ENCODE measurements at regions not wholly inside any gene's neighbourhood (a gene's known extent, or its start where the extent isn't known, plus 50 kb on each side); places are given as distances from the start of the nearest gene placed in this dataset.

DNA sequence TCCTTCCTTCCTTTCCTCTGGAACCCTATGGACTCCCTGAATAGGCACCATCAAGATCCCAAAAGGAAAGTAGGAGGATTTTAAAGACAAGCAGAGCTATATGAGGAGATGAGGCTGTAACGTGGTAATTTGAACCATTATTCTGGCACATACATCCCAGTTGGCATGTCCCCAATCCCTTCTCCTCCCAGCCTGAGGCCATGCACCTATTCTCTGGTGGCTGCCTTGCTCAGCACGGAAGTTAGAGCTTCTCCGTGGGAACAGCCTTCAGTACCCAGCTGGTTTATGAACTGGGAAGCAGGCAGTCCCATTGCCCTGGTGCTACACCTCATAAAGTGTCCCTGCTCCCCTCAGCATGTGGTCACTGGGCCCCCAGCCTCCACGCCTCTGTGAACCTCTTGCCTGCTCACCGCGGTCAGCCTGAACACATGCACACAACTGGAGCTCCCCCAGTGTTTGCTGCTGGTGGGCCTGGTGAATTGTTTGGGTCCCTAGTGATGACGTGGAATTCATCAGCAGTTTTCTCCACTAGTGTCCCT is 139.9 kb upstream of the PLET1 start:
- Histone ChIP-seq H4K91ac (ENCODE audit: low read depth, low read length, poor library complexity) (no peak overlapping the region), H2BK5ac (ENCODE audit: low read length) (no peak overlapping the region), H3K4ac (ENCODE audit: low read length) (no peak overlapping the region), H3K9me3 (replicated peaks in 1 of 2; ENCODE audit: control insufficient read depth in 2 of 2, insufficient read depth in 1 of 2, low read depth in 1 of 2, low read length in 2 of 2) (no peaks in the 10 kb centered on the region), H3K9ac (ENCODE audit: low read depth, low read length, poor library complexity) (no peak overlapping the region), H2BK120ac (ENCODE audit: low read depth, low read length) (no peak overlapping the region), H3K27ac (replicated peaks; ENCODE audit: low read length) (no peak overlapping the region), H3K4me3 (ENCODE audit: low read length in 2 of 2) (no peak overlapping the region), H2AFZ (ENCODE audit: low read length) (no peak overlapping the region), H2BK12ac (ENCODE audit: low read length) (no peak overlapping the region), H3K14ac (ENCODE audit: low read length) (no peak overlapping the region), H3K4me2 (ENCODE audit: insufficient read depth, low read length, poor library complexity, severe bottlenecking) (no peak overlapping the region), H3K79me1 (ENCODE audit: low read depth, low read length) (no peaks in the 10 kb centered on the region), H3K18ac (ENCODE audit: low read length) (peak overlapping the region; percentile 23), H3K23ac (ENCODE audit: low read depth, low read length, poor library complexity) (no peak overlapping the region), H2AK5ac (ENCODE audit: low read depth, low read length) (no peak overlapping the region), H3K36me3 (replicated peaks in 1 of 2; ENCODE audit: control insufficient read depth in 2 of 2, insufficient read depth in 2 of 2, low read length in 2 of 2) (peaks cover 0 to 1% of the 10 kb centered on the region in 2 donors), H4K8ac (ENCODE audit: low read depth, low read length) (no peak overlapping the region), H2BK15ac (ENCODE audit: low read length) (no peak overlapping the region), H3K4me1 (ENCODE audit: control insufficient read depth in 2 of 2, insufficient read depth in 1 of 2, low read depth in 1 of 2, low read length in 2 of 2) (peaks cover 0 to 2% of the 10 kb centered on the region in 2 donors), H3K27me3 (ENCODE audit: control insufficient read depth in 3 of 3, insufficient read depth in 3 of 3, low read depth in 1 of 3, low read length in 3 of 3) (no peaks in the 10 kb centered on the region)
- DNase-seq (ENCODE audit: low spot score), result no peak
- no CpG with 5 or more reads among the region's 7 CpGs for WGBS, 2 donors (ENCODE audit: extremely low coverage in 2 of 2, insufficient read length in 2 of 2, insufficient replicate concordance in 1 of 2)

- Histone ChIP-seq H3K36me3 (replicated peaks in 1 of 2; ENCODE audit: control insufficient read depth in 2 of 2, insufficient read depth in 2 of 2, low read length in 2 of 2) (peaks cover 0 to 1% of the 10 kb centered on the region in 2 donors), H3K4me3 (ENCODE audit: low read length in 2 of 2) (no peak overlapping the region), H3K27me3 (ENCODE audit: control insufficient read depth in 3 of 3, insufficient read depth in 3 of 3, low read depth in 1 of 3, low read length in 3 of 3) (no peaks in the 10 kb centered on the region), H3K4ac (ENCODE audit: low read length) (no peak overlapping the region), H2BK120ac (ENCODE audit: low read depth, low read length) (no peak overlapping the region), H2BK12ac (ENCODE audit: low read length) (no peak overlapping the region), H3K18ac (ENCODE audit: low read length) (no peak overlapping the region), H2BK15ac (ENCODE audit: low read length) (no peak overlapping the region), H2AFZ (ENCODE audit: low read length) (no peak overlapping the region), H4K8ac (ENCODE audit: low read depth, low read length) (no peak overlapping the region), H4K91ac (ENCODE audit: low read depth, low read length, poor library complexity) (no peak overlapping the region), H2BK5ac (ENCODE audit: low read length) (no peak overlapping the region), H3K9ac (ENCODE audit: low read depth, low read length, poor library complexity) (no peak overlapping the region), H3K4me2 (ENCODE audit: insufficient read depth, low read length, poor library complexity, severe bottlenecking) (no peak overlapping the region), H2AK5ac (ENCODE audit: low read depth, low read length) (no peak overlapping the region), H3K27ac (replicated peaks; ENCODE audit: low read length) (no peak overlapping the region), H3K14ac (ENCODE audit: low read length) (no peak overlapping the region), H3K79me1 (ENCODE audit: low read depth, low read length) (no peaks in the 10 kb centered on the region), H3K23ac (ENCODE audit: low read depth, low read length, poor library complexity) (no peak overlapping the region), H3K4me1 (ENCODE audit: control insufficient read depth in 2 of 2, insufficient read depth in 1 of 2, low read depth in 1 of 2, low read length in 2 of 2) (peaks cover 0 to 2% of the 10 kb centered on the region in 2 donors), H3K9me3 (replicated peaks in 1 of 2; ENCODE audit: control insufficient read depth in 2 of 2, insufficient read depth in 1 of 2, low read depth in 1 of 2, low read length in 2 of 2) (no peaks in the 10 kb centered on the region)
- no peak for DNase-seq (ENCODE audit: low spot score)
- no CpG with 5 or more reads among the region's 7 CpGs for WGBS, 2 donors (ENCODE audit: extremely low coverage in 2 of 2, insufficient read length in 2 of 2, insufficient replicate concordance in 1 of 2)
Observed at GRCh38 chr11:112401036-112401769, 140.5 kb upstream of the PLET1 start.

DNA sequence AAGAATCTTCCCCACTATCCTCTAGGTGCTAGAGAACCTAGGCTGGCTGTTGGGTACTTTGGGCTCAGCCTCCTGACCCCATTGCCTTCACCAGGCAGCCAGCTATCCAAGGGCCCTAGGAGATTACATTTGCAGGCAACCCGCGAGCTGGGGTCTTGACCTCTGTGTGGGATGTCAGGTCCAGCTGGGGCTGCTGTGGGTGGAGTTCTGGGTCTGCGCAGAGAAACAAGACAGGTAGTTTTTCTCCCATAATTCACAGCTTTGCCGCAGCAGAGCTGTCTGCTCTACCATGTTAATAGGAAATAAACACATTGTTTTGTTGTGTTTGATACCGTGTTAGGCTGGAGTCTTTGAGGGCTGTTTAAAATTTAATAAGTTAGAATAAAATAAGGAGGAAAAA is 142.8 kb upstream of the PLET1 start:
- Histone ChIP-seq H3K4me2 (ENCODE audit: insufficient read depth, low read length, poor library complexity, severe bottlenecking) (no peak overlapping the region), H2BK120ac (ENCODE audit: low read depth, low read length) (no peak overlapping the region), H3K9me3 (replicated peaks in 1 of 2; ENCODE audit: control insufficient read depth in 2 of 2, insufficient read depth in 1 of 2, low read depth in 1 of 2, low read length in 2 of 2) (no peaks in the 10 kb centered on the region), H4K91ac (ENCODE audit: low read depth, low read length, poor library complexity) (no peak overlapping the region), H2BK12ac (ENCODE audit: low read length) (no peak overlapping the region), H2BK15ac (ENCODE audit: low read length) (no peak overlapping the region), H2AFZ (ENCODE audit: low read length) (no peak overlapping the region), H3K4ac (ENCODE audit: low read length) (no peak overlapping the region), H3K18ac (ENCODE audit: low read length) (no peak overlapping the region), H2AK5ac (ENCODE audit: low read depth, low read length) (no peak overlapping the region), H3K27me3 (ENCODE audit: control insufficient read depth in 3 of 3, insufficient read depth in 3 of 3, low read depth in 1 of 3, low read length in 3 of 3) (no peaks in the 10 kb centered on the region), H3K4me3 (ENCODE audit: low read length in 2 of 2) (no peak overlapping the region), H3K14ac (ENCODE audit: low read length) (no peak overlapping the region), H3K36me3 (replicated peaks in 1 of 2; ENCODE audit: control insufficient read depth in 2 of 2, insufficient read depth in 2 of 2, low read length in 2 of 2) (peaks cover 0 to 1% of the 10 kb centered on the region in 2 donors), H4K8ac (ENCODE audit: low read depth, low read length) (no peak overlapping the region), H3K23ac (ENCODE audit: low read depth, low read length, poor library complexity) (no peak overlapping the region), H3K27ac (replicated peaks; ENCODE audit: low read length) (no peak overlapping the region), H3K4me1 (ENCODE audit: control insufficient read depth in 2 of 2, insufficient read depth in 1 of 2, low read depth in 1 of 2, low read length in 2 of 2) (peaks cover 0 to 2% of the 10 kb centered on the region in 2 donors), H2BK5ac (ENCODE audit: low read length) (no peak overlapping the region), H3K79me1 (ENCODE audit: low read depth, low read length) (no peaks in the 10 kb centered on the region), H3K9ac (ENCODE audit: low read depth, low read length, poor library complexity) (no peak overlapping the region)
- DNase-seq (ENCODE audit: low spot score), result no peak
- WGBS, 2 donors (ENCODE audit: extremely low coverage in 2 of 2, insufficient read length in 2 of 2, insufficient replicate concordance in 1 of 2), result no CpG with 5 or more reads among the region's 5 CpGs

DNA sequence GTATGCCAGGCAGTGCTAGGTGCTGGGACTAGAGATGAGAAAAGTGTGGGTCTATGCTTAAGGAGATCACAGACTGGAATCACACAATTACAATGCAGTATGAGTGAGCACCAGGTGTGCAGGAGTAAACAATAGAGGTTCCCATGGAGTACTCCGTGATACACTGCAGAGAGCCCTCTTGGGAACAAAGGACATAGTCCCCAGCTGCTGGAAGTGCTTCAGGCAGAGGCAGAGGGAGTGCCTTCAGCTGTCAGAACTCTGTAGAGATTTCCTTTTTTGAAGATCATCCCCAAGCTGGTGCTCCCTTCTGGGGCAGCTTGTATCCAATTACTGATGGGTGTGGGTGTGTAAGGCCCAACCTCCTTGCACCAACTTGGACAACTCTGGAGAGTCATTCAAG is 143.5 kb upstream of the PLET1 start:
- H2AFZ ChIP-seq (ENCODE audit: low read length), result no peak overlapping the region
- H3K9ac ChIP-seq (ENCODE audit: low read depth, low read length, poor library complexity), result no peak overlapping the region
- H3K14ac ChIP-seq (ENCODE audit: low read length), result no peak overlapping the region
- H3K18ac ChIP-seq (ENCODE audit: low read length), result no peak overlapping the region
- H3K27me3 ChIP-seq (ENCODE audit: control insufficient read depth in 3 of 3, insufficient read depth in 3 of 3, low read depth in 1 of 3, low read length in 3 of 3), result no peaks in the 10 kb centered on the region
- H3K4me3 ChIP-seq (ENCODE audit: low read length in 2 of 2), result no peak overlapping the region
- H2BK5ac ChIP-seq (ENCODE audit: low read length), result no peak overlapping the region
- no peaks in the 10 kb centered on the region for H3K79me1 ChIP-seq (ENCODE audit: low read depth, low read length)
- no CpG with 5 or more reads among the region's 1 CpG for WGBS, 2 donors (ENCODE audit: extremely low coverage in 2 of 2, insufficient read length in 2 of 2, insufficient replicate concordance in 1 of 2)
- no peak overlapping the region for H2BK120ac ChIP-seq (ENCODE audit: low read depth, low read length)
- H3K9me3 ChIP-seq (replicated peaks in 1 of 2; ENCODE audit: control insufficient read depth in 2 of 2, insufficient read depth in 1 of 2, low read depth in 1 of 2, low read length in 2 of 2), result no peaks in the 10 kb centered on the region
- H3K4me1 ChIP-seq (ENCODE audit: control insufficient read depth in 2 of 2, insufficient read depth in 1 of 2, low read depth in 1 of 2, low read length in 2 of 2), result peaks cover 0 to 2% of the 10 kb centered on the region in 2 donors
- no peak overlapping the region for H4K91ac ChIP-seq (ENCODE audit: low read depth, low read length, poor library complexity)
- no peak overlapping the region for H3K4ac ChIP-seq (ENCODE audit: low read length)
- H3K23ac ChIP-seq (ENCODE audit: low read depth, low read length, poor library complexity), result no peak overlapping the region
- H2BK12ac ChIP-seq (ENCODE audit: low read length), result no peak overlapping the region
- DNase-seq (ENCODE audit: low spot score), result no peak
- no peak overlapping the region for H4K8ac ChIP-seq (ENCODE audit: low read depth, low read length)
- peaks cover 0 to 1% of the 10 kb centered on the region in 2 donors for H3K36me3 ChIP-seq (replicated peaks in 1 of 2; ENCODE audit: control insufficient read depth in 2 of 2, insufficient read depth in 2 of 2, low read length in 2 of 2)
- H3K27ac ChIP-seq (replicated peaks; ENCODE audit: low read length), result no peak overlapping the region
- no peak overlapping the region for H3K4me2 ChIP-seq (ENCODE audit: insufficient read depth, low read length, poor library complexity, severe bottlenecking)
- H2BK15ac ChIP-seq (ENCODE audit: low read length), result no peak overlapping the region
- no peak overlapping the region for H2AK5ac ChIP-seq (ENCODE audit: low read depth, low read length)

Measured in neuronal stem cell (in vitro differentiated cells).